ENCODE measurements at regions not wholly inside any gene's neighbourhood (a gene's known extent, or its start where the extent isn't known, plus 50 kb on each side); places are given as distances from the start of the nearest gene placed in this dataset.

GRCh38 chr2:16296331-16297250, 356.2 kb downstream of the MYCN start:
- no peak for TF ChIP-seq POLR2A (IDR thresholded peaks at IDR 0.05)
- TF ChIP-seq CTCF (IDR thresholded peaks at IDR 0.05): no peak
